BLaER1 (cell line): ENCODE measurements at regions not wholly inside any gene's neighbourhood (a gene's known extent, or its start where the extent isn't known, plus 50 kb on each side); places are given as distances from the start of the nearest gene placed in this dataset.
A peak's percentile ranks its signal among the peaks of the same experiment; 100 is the strongest.

Experiments
- H3K27ac ChIP-seq: shearing (Covaris generic); formaldehyde crosslinking; 2 replicates; pipeline ENCODE4 v1.8.1; 2022
- H3K27me3 ChIP-seq: shearing (Covaris generic); formaldehyde crosslinking; 2 replicates; pipeline ENCODE4 v1.8.1; 2022
- H3K36me3 ChIP-seq: shearing (Covaris generic); formaldehyde crosslinking; 2 replicates; pipeline ENCODE4 v1.8.1; 2022
- H3K4me1 ChIP-seq: shearing (Covaris generic); formaldehyde crosslinking; 2 replicates; pipeline ENCODE4 v1.8.1; 2022
- H3K4me2 ChIP-seq: shearing (Covaris generic); formaldehyde crosslinking; 2 replicates; pipeline ENCODE4 v1.8.1; 2022
- H3K4me3 ChIP-seq: shearing (Covaris generic); formaldehyde crosslinking; 2 replicates; pipeline ENCODE4 v1.8.1; 2022
- H3K9ac ChIP-seq: shearing (Covaris generic); formaldehyde crosslinking; 2 replicates; pipeline ENCODE4 v1.8.1; 2022
- H3K9me3 ChIP-seq: shearing (Covaris generic); formaldehyde crosslinking; 2 replicates; pipeline ENCODE4 v1.8.1; 2022
- H4K20me1 ChIP-seq: shearing (Covaris generic); formaldehyde crosslinking; 2 replicates; pipeline ENCODE4 v1.8.1; 2022
- Cebpa-rat ChIP-seq: shearing (Covaris generic); IDR thresholded peaks from 2 replicates; pipeline ENCODE4 v1.8.1; 2022

DNA sequence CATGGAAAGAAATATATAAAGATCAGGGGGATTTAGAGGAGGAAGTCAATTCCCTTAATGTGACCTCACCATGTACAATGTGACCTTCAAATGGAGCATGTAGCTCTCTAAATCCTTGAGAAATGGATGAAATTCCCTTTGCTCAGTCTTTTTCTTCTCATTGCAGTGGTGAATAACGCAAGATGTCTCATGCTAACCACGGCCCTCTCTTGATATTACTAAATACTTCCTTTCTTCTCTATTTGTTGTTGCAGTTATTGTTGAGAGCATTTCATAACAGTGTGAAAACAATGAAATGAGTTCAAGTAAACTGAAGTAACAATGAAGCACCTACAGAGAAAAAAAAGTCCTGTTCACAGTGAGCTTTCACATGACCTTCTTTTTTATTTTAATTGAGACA lies 55.6 kb downstream of the ZNF281 start:
- Histone ChIP-seq H3K27ac (no peak overlapping the region), H3K4me1 (peaks cover 20% of the 10 kb centered on the region), H3K9me3 (no peaks in the 10 kb centered on the region), H3K4me3 (no peak overlapping the region), H4K20me1 (no peaks in the 10 kb centered on the region), H3K9ac (no peak overlapping the region), H3K27me3 (no peaks in the 10 kb centered on the region), H3K36me3 (no peaks in the 10 kb centered on the region), H3K4me2 (no peak overlapping the region)
- no peak for TF ChIP-seq Cebpa-rat

DNA sequence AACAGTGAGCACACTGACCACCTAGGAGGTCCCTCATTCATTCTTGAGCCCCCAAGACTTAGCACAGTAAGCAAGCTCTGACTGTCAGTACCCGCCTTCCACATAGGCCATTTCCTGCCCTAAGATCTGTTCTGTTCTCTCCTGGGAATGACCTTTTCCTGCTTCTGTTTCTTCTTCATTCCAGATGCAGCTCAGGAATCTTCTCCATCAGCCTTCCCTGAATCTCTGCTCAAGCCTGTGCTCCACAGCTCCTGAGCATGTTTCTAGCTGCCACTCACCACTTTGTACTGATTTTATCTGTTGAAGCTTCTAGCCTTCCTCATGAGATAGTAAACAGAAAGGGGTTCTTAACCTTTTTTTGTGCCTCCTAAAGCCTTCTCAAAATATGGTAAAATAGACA lies 56.6 kb downstream of the ZNF281 start:
- H3K4me3 ChIP-seq = no peak overlapping the region
- no peaks in the 10 kb centered on the region for H3K9me3 ChIP-seq
- H3K4me2 ChIP-seq = peak overlapping the region; percentile 56
- peaks cover 20% of the 10 kb centered on the region for H3K4me1 ChIP-seq
- no peak for TF ChIP-seq Cebpa-rat
- no peak overlapping the region for H3K27ac ChIP-seq
- H4K20me1 ChIP-seq = no peaks in the 10 kb centered on the region
- H3K9ac ChIP-seq = no peak overlapping the region
- no peaks in the 10 kb centered on the region for H3K36me3 ChIP-seq
- no peaks in the 10 kb centered on the region for H3K27me3 ChIP-seq

DNA sequence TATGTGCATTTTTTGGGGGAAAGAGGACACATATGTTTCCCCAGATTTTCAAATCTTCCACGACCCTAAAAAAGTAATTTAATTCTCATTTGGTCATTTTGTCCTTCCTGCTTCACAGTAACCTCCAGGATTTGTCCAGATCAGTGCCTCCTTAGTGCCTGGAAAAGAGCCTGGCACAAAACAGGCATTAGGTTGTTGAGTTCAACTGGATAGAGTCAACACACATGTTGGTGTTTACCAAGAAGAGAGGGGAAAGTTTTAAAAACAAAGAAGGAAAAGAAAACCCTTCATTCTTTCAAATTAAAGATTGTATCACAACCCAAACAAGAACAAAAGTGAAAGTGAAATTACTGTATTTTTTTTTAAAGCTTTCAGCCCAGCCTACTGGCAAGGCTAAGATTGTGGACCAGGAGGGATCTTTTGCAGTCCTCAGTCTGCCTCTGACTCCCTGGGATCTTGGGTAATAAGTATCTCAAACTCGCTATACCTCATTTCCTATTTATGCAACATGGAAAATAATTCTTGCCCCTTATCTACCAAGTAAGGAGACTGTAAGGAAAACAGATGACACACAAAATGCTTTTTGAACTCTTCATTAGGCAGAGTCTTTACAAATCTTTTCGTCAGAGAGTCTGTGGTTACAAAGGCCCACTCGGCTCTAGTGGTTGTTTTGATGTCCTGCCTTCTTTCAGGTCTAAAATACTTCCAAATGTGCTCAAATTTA lies 57.8 kb downstream of the ZNF281 start:
- Histone ChIP-seq H3K27me3 (no peaks in the 10 kb centered on the region), H3K36me3 (no peaks in the 10 kb centered on the region), H3K27ac (peak overlapping the region; percentile 3; the same call in 1 of the 2 replicates), H3K9me3 (no peaks in the 10 kb centered on the region), H4K20me1 (no peaks in the 10 kb centered on the region), H3K4me2 (peak overlapping the region; percentile 56), H3K4me1 (peaks cover 20% of the 10 kb centered on the region), H3K4me3 (no peak overlapping the region), H3K9ac (no peak overlapping the region)
- no peak for TF ChIP-seq Cebpa-rat

DNA sequence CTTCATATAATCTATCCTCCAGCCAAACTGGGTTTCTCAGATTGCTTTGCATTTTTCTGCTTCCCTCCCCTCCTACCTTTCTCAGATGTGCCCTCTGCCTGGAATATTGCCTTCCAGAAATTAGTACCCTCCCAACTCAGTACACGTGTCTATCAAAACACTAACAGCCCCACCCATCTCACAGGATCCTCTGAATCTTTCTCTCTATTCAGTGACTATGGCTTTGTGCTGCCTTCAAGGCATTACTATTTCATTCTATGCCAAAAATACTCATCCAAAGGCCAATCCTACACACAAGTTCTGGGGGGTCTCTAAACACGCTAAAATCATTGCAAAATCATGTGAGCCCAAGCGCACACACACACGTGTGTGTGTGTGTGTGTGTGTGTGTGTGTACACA lies 58.4 kb downstream of the ZNF281 start:
- H3K4me2 ChIP-seq = peak overlapping the region; percentile 56
- no peaks in the 10 kb centered on the region for H3K36me3 ChIP-seq
- H3K4me3 ChIP-seq = no peak overlapping the region

DNA sequence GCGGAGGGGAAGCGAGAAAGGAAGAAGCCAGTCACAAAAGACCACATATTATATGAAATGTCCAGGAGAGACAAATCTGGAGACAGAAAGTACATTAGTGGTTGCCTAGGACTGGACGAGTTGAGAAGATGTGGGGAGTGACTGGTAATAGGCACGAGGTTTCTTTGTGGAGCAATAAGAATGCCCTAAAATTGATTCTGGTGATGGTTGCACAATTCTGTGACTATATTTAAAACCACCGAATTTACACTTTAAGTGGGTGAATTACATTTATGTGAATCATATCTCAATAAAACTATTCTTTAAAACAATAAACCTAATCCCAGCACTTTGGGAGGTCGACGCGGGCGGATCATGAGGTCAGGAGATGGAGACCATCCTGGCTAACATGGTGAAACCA lies 63.1 kb downstream of the ZNF281 start:
- H3K36me3 ChIP-seq = no peaks in the 10 kb centered on the region
- no peak overlapping the region for H3K4me3 ChIP-seq
- H3K9me3 ChIP-seq = no peaks in the 10 kb centered on the region
- no peak overlapping the region for H3K9ac ChIP-seq
- no peak overlapping the region for H3K27ac ChIP-seq
- no peaks in the 10 kb centered on the region for H4K20me1 ChIP-seq
- no peak for TF ChIP-seq Cebpa-rat
- H3K27me3 ChIP-seq = no peaks in the 10 kb centered on the region
- peaks cover under 1% of the 10 kb centered on the region for H3K4me1 ChIP-seq
- no peak overlapping the region for H3K4me2 ChIP-seq

More for the DNA sequence above, 58.4 kb downstream of the ZNF281 start:
- TF ChIP-seq Cebpa-rat = no peak
- peak overlapping the region; percentile 3; the same call in 1 of the 2 replicates for H3K27ac ChIP-seq
- H3K9ac ChIP-seq = no peak overlapping the region
- H3K9me3 ChIP-seq = no peaks in the 10 kb centered on the region
- H3K4me1 ChIP-seq = peaks cover 20% of the 10 kb centered on the region
- H3K27me3 ChIP-seq = no peaks in the 10 kb centered on the region
- H4K20me1 ChIP-seq = no peaks in the 10 kb centered on the region

DNA sequence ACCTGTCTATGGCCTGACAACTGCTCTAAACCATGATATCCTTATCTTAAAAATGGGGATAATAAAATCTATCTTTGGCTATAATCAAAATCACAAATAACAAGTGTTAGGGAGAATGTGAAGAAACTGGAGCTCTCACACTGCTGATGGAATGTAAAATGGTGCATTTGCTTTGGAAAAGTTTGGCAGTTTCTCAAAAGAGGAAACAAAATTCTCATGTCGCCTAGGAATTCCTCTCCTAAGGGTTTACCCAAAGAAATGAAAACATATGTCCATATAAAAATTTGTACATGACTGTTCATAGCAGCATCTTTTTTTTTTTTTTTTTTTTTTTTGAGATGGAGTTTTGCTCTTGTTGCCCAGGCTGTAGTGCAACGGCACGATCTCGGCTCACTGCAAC lies 64.3 kb downstream of the ZNF281 start:
- Histone ChIP-seq H3K9me3 (no peaks in the 10 kb centered on the region), H3K36me3 (no peaks in the 10 kb centered on the region), H3K4me1 (no peaks in the 10 kb centered on the region), H3K9ac (no peak overlapping the region), H3K27me3 (no peaks in the 10 kb centered on the region), H3K27ac (no peak overlapping the region), H4K20me1 (no peaks in the 10 kb centered on the region), H3K4me3 (no peak overlapping the region), H3K4me2 (no peak overlapping the region)
- TF ChIP-seq Cebpa-rat = no peak

DNA sequence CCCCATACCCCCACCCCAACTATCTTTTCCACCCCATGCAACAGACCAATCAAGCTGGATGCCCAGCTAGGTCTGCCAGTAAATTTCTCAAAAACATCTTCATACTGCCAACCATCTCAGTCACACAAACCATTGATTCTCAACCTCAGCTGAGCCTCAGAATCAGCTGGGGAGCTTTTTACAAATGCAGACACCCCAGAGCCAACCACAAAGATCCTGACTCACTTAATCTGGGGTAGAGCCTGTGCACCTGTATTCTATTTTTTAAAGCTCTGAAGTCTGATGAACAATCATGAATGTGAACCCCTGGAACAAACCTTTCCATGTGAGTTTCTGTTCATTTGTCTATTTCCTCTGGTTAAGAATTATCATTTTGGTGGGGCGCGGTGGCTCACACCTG lies 66.0 kb downstream of the ZNF281 start:
- Histone ChIP-seq H3K4me1 (peaks cover under 1% of the 10 kb centered on the region; the same call in 1 of the 2 replicates), H3K9me3 (no peaks in the 10 kb centered on the region), H3K4me3 (no peak overlapping the region), H3K9ac (no peak overlapping the region), H4K20me1 (no peaks in the 10 kb centered on the region), H3K27me3 (no peaks in the 10 kb centered on the region), H3K27ac (no peak overlapping the region), H3K4me2 (no peak overlapping the region), H3K36me3 (no peaks in the 10 kb centered on the region)
- TF ChIP-seq Cebpa-rat = no peak

DNA sequence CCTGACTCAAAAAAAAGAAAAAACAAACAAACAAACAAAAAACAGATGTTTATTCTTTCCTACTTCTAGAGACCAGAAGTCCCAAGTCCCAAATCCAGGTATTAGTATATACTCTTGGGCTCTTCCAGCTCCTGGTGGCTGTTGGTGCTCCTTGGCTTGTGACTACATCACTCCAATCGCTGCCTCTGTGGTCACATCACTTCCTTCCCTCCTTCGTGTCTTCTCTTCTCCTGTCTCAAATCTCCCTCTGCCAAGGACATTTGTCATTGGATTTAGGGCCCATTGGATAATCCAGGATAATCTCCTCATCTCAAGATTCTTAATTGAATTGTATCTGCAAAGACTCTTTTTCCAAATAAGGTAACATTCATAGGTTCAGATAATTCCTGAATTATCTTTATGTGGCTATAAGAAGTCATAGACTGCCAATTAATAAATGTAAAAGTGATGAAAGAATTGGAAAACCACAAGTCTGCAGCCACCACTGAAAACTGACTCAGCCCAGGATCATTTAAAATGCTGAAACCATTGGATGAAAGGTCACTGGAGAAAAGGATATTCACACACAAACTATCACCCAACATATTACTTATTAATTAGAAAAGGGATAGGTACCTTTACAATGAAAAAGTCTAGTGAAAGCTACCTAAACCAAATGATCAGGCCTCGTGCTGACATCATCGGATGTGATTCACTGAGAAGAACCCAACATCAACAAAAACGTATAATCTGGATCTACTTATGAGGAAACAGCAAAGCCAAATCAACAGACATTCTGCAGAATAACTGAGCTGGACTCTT lies 67.1 kb downstream of the ZNF281 start:
- Histone ChIP-seq H3K4me1 (peaks cover 12% of the 10 kb centered on the region), H3K27ac (no peak overlapping the region)
- no peak for TF ChIP-seq Cebpa-rat

DNA sequence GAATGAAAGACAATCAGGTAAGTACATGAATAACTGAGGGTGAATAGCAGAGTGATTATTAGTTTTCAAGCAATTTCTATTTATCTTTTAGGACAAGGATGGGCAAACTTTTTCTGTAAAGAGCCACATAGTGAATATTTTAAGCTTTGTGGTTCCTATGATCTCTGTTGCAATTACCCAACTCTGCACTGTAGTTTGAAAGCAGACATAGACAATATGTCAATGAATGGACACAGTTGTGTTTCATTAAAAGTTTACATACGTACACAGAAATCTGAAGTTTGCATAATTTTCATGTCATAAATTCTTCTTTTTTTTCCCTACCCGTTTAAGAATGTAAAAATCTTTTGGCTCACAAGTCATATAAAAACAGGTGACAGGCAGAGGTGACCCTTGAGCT lies 71.4 kb downstream of the ZNF281 start:
- Histone ChIP-seq H4K20me1 (no peaks in the 10 kb centered on the region), H3K4me1 (peaks cover 22% of the 10 kb centered on the region), H3K4me2 (peak overlapping the region; percentile 74), H3K36me3 (no peaks in the 10 kb centered on the region), H3K4me3 (no peak overlapping the region), H3K27ac (no peak overlapping the region), H3K9ac (no peak overlapping the region), H3K9me3 (no peaks in the 10 kb centered on the region), H3K27me3 (no peaks in the 10 kb centered on the region)
- no peak for TF ChIP-seq Cebpa-rat

More for the DNA sequence above, 67.1 kb downstream of the ZNF281 start:
- Histone ChIP-seq H3K27me3 (no peaks in the 10 kb centered on the region), H3K36me3 (no peaks in the 10 kb centered on the region), H3K4me2 (no peak overlapping the region), H3K9me3 (no peaks in the 10 kb centered on the region), H4K20me1 (no peaks in the 10 kb centered on the region), H3K9ac (no peak overlapping the region), H3K4me3 (no peak overlapping the region)

DNA sequence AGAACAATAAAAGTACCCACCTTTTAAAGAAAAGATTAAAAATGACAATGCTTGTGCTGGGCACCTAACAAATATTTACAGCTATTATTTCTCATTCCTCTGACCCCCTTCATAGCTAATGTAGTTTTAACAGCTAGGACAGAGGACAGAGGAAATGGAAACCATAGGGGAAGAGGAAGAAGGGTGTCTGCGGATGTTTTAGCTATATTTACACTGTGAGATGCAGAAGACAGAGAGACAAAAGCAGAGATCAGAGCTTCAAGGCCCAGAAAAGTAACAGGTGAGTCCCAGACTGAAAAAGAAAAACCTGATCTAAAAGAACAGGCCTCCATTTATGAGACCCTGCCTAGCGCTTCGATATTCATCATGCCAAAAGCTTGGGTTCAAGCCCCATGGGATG lies 72.0 kb downstream of the ZNF281 start:
- H3K36me3 ChIP-seq = no peaks in the 10 kb centered on the region
- H3K9ac ChIP-seq = peak overlapping the region; percentile 23; the same call in 1 of the 2 replicates
- H3K9me3 ChIP-seq = no peaks in the 10 kb centered on the region
- no peaks in the 10 kb centered on the region for H3K27me3 ChIP-seq
- H3K27ac ChIP-seq = 0 out of 2 replicates have a peak overlapping the region, but pooled peaks have one; percentile 20
- H3K4me2 ChIP-seq = peak overlapping the region; percentile 74
- peaks cover 22% of the 10 kb centered on the region for H3K4me1 ChIP-seq
- no peak overlapping the region for H3K4me3 ChIP-seq
- H4K20me1 ChIP-seq = no peaks in the 10 kb centered on the region
- TF ChIP-seq Cebpa-rat = no peak
